IPS DF 19.7 (cell line): ENCODE measurements at regions not wholly inside any gene's neighbourhood (a gene's known extent, or its start where the extent isn't known, plus 50 kb on each side); places are given as distances from the start of the nearest gene placed in this dataset.

Source experiments
- DNase-seq: peaks from one replicate; pipeline ENCODE4 v3.0.0-alpha.2; 2013; ENCODE audit warnings: low read depth, low spot score

GRCh38 chr21:20730441-20730840 is 267.8 kb upstream of the NCAM2 start:
- no peak for DNase-seq

DNA sequence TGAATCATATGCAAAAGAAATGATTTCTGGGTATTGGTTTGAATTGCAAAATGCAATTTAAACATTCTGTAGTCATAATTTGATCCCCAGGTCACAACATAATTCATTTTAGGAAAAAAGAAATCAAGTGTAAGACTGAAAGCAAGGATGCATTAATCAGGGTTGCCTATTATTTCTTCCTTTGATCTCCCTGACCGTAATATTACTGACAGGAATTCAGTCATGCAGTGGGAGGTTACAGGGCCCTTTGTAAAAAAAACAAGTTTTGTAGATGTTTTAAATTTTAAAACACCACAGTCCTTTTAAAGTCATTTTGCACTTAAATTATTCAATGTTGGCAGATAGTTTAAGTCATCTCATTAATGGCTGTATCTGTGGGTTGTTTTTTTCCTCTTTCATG is 263.0 kb upstream of the NCAM2 start:
- DNase-seq = no peak

DNA sequence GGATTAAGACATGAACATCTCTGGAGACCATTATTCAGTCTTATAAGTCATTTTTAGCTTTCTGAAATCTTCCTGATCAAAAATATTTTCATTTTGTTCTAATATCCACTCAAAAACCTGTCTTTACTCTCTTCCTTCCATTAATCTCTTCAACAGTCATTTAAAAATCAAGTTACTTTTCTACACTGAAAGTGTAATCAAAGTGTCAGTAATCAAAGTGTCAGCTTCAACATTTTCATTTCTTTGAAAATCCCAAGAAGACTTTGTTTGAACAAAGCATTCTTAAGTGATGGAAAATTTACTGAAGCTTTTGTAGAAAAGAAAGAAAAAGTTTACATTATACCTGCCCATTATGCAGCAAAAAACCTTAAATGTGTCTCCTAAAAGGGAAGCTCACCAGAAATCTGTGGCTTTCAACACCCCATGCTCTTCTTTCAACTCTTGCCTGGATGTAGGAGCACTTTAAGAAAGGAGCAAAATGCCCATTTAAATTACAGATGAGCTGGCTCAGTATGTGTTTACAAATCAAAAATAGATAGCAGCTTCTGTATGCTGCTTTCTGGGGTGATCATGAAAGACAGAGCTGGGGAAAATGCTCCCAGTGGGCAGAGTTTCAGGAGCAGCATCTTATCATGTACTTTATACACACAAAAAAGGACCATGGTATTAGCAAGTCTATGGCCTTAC is 260.8 kb upstream of the NCAM2 start:
- no peak for DNase-seq

GRCh38 chr21:20739421-20739820 is 258.8 kb upstream of the NCAM2 start:
- DNase-seq = peak; percentile 5

DNA sequence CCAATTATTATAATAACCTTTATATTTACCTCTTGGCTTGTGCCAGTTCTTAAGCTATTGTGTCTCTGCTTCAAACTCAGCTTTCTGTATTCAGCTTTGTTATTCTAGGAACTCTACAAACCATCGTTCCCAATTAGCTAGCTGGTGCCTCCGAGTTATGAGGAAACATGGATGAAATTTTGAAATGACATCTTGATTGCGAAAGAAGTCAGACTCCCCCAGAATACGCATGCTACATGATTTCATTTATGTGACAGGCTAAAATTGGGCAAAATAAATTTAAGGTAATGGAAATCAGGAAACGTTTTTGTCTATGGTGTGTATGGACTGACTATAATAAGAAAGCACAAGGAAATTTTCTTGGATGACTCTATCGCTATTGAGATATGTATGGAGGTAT is 256.8 kb upstream of the NCAM2 start:
- no peak for DNase-seq

- DNase-seq = no peak
These were observed 238.0 kb upstream of the NCAM2 start for GRCh38 chr21:20760221-20760620.

GRCh38 chr21:20774737-20775136 is 223.5 kb upstream of the NCAM2 start:
- DNase-seq = no peak

DNA sequence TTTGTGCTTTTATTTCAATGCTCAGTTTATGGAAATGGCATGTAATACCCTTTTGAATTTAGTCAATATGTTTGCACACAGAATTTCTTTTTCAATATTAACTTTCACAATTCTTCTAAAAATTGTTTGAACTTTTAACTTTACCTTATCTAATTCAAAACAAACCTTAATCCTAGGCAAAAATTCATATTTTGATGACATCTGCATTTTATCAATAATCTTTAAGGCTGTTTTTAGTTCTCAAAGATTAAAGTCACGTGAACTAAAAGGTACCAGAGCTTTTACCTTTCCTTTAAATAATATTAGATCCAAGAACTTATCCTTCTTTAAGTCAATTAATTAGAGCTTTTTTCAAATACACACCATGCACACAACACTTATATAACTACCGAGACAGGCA is 218.9 kb upstream of the NCAM2 start:
- DNase-seq = no peak

DNA sequence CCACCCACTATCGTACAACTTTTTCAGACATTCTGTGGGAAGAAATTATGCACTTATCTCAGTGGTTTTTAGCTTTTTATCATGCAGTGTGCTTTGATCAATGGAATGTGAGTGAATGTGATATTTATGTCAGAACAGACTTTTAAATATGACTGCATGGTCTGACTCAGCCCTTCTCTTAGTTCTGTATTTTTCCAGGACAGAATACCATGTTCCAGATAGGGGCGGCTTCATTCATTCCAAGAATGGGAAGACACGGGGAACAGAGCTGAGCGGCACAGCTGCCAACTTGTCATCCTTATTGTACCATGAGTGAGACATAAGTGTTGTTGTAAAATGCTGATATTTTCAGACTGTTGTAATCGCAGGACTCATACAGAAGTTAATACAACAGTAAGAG is 214.6 kb upstream of the NCAM2 start:
- no peak for DNase-seq

GRCh38 chr21:20789729-20790500 is 208.3 kb upstream of the NCAM2 start:
- peak; percentile 74 for DNase-seq

DNA sequence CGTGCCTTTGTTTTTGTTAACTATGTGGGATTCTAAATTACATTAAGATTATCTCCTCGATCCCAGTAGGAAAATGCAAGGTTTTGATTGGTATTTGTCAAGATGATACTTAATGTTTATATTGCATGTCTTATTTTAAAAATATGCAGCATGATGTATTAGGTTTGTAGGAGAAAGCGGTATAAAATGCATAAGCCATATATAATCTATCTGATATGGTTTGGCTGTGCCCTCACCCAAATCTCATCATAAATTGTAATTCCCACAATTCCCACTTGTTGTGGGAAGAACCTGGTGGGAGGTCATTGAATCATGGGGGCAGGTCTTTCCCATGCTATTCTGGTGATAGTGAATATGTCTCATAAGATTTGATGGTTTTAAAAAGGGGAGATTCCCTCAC is 198.1 kb upstream of the NCAM2 start:
- no peak for DNase-seq

DNA sequence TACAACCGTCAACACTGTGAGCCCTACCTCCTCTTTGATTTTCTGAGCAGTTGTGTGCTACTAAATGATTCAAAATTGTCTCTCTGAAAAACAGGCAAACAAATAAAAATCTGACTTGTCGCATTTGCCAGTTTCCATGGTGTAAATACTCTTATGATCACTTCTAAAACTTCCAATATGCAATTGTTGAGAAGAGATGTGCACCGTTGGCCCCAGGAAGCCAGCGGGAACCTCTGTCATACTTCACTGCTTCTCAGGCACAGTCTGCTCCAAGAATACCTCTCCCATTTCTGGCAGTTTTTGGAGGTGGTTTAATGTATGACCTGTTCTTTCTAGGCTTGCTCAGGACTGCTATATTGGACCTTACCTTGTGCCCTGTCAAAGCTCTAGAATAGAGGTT is 196.0 kb upstream of the NCAM2 start:
- DNase-seq = no peak

DNA sequence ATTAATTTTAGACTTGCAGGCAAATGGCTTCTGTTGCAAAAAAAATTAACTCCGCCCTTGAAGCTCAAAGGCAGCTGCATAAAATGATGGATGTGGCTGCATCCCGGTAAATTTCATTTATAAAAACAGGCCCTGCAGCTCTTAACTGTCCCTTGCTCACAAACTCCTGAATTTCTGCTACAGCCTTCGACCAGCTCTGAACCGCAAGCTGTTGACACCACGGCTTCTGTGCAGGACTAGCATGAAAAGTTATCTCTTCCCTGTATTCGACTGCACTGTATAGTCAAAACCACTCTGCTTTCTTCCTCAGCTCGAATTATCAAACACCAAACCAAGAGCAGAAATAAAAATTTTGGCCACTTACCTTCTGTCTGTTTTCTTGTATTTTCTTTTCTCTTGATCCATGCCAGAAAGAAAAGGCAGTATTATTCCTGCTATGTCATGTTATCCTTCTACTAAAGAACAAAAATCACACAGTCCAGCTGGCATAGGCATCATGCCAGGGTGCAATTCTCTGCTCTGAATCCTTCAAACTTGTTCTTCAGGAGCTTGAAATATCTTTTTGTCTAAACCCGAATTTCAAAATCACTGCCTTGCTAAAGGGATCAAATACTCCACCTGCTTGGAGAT is 195.5 kb upstream of the NCAM2 start:
- DNase-seq = no peak

GRCh38 chr21:20811702-20812101 is 186.5 kb upstream of the NCAM2 start:
- no peak for DNase-seq

- DNase-seq = no peak
These were observed 184.1 kb upstream of the NCAM2 start for GRCh38 chr21:20814090-20814489.

- peak; percentile 7 for DNase-seq
These were observed 175.5 kb upstream of the NCAM2 start for GRCh38 chr21:20822666-20823065.

DNA sequence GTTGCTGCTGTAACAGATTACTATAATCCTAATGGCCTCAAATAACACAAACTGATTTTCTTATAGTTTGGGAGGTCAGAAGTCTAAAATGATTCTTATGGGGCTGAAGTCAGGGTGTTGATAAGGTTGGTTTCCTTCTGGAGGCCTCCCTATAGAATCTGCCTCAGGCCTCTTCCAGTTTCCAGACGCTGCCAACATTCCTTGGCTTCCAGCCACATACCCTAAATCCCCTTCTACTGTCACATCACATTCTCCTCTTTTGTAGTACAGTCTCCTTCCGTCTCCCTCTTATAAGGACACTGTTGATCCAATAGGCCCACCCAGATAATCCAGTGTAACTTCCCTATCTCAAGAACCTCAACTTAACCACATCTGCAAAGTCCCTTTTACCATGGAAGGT is 145.3 kb upstream of the NCAM2 start:
- no peak for DNase-seq

DNA sequence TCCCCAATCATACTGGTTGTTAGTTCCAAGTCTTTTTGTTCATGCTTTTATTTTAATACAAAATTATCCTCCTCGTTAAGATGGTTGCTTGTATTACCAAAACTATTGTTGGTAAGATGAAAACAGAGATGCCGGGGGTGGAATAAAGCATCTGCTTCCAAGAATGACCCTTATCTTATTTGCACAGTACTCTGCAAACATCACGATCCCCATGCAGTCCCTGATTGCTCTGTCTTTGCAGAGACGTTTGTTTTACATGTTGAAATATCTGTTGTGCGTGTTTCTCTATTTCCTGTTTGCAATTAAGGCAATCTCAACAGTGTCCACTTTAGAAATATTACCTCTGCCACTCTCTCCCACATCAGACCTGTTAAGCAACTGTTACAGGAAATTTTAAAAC is 141.3 kb upstream of the NCAM2 start:
- no peak for DNase-seq

DNA sequence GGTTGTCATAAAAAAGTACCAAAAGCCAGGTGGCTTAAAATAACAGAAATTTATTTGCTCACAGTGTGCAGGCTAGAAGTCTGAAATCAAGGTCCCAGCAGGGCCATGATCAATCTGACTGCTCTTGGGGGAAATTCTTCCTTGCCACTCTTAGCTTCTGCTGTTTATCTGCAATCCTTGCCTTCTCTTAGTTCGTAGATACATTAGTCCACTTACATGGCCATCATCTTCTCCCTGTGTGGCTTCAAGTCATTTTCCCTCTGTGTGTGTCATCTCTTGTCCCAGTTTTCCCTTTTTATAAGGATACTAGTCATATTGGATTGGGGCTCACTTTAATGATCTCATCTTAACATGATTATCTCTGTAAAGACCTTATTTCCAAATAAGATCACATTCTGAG is 124.0 kb upstream of the NCAM2 start:
- no peak for DNase-seq

DNA sequence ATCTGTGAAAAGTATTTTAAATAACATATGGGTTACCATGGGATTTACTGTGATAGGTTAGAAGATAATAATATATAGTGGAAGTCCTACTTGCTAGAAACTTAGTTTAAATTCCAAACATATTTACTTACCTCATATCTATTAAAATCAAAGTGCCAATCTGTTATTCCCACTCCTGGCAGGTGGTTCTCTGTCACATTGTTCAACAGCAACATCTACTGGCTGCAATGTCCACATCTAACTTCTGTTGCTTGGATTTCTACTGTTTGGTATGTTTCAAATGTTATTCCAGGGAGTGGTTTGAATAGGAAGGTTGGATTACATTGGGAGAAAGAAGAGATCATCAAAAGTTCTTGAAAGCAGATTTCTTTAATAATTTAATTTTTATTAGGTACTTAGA is 122.5 kb upstream of the NCAM2 start:
- no peak for DNase-seq

- DNase-seq = no peak
These were observed 120.2 kb upstream of the NCAM2 start for GRCh38 chr21:20877976-20878375.

DNA sequence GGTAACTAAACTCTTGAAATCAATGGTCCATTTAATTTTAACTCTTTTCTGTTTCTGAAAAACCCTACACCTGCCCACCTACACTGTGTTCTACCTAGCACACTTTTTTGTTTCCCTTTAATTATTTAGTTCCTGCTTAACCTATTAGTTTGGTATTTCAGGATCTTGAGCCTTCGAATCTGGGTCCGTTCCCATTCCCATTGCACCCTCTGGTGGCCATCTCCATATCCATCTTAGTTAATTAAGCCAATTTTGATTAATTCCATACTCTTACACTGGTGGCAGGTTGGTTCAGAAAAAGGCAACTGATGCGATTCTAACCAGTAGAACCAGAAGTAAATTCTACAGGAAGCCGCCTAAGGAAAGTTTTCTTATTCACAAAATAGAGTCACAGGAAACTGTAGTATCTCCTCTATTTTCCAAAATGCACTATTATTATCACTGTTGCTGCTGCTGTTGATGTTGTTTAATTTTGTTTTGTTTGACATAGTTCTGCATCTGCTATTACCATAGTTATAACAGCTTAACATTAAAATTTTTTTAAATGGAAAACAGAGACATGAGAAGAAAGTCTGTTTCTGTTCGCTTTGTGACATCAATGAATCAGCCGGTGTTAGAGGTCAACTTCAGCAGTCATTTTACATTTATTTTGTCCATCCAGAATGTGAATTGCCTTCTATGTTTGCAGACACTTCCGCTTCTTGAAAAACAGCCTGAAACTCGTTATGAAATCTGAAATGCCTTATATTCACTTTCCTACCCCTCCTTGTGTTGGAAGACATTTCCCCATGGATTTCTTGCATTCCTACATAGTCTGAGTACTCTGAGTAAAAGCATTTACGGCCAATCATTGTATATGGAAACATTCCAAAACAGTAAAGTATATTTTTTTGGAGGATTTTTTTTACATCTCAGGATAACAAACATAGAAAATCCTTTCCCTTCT is 115.5 kb upstream of the NCAM2 start:
- DNase-seq = peak; percentile 9
